Fibroblast of pulmonary artery (primary cell): ENCODE measurements at regions not wholly inside any gene's neighbourhood (a gene's known extent, or its start where the extent isn't known, plus 50 kb on each side); places are given as distances from the start of the nearest gene placed in this dataset.

ENCODE experiments used
- DNase-seq: peaks from one replicate; pipeline ENCODE4 v3.0.0-alpha.2; 2010; ENCODE audit warnings: low read depth
- H3K4me3 ChIP-seq: replicated peaks from 2 replicates; pipeline ENCODE4 v1.5.1; 2011; ENCODE audit warnings: low read depth, mild to moderate bottlenecking, control low read depth, low read length, moderate library complexity
- CTCF ChIP-seq: IDR thresholded peaks from 2 replicates; pipeline ENCODE4 v1.5.1; 2011; ENCODE audit warnings: mild to moderate bottlenecking, control low read depth, low read length, inconsistent platforms; ENCODE audit errors: missing control alignments

- DNase-seq, result no peak
- H3K4me3 ChIP-seq, result no peak overlapping the region
- no peak for TF ChIP-seq CTCF
Measured at GRCh38 chr14:61911574-61911973, 149.4 kb downstream of the SNAPC1 start.

DNA sequence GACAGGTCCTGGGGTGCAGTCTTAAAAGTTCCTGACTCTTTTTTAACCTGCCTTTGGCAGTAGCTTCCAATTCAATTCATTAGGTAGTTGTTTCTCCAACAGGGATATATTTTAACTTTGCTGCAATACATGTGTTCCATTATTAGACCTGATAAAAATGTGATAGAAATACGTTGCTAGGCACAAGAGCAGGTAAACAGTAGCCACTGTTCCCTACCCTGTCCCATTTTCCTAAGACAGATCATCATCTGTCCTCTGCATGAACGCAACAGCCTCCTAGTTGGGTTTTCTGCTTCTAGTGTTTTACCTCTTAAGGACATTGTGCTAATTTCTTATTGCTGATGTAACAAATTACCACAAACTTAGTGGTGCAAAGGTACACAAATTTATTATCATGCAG, 156.8 kb downstream of the SNAPC1 start:
- no peak for DNase-seq
- no peak overlapping the region for H3K4me3 ChIP-seq
- no peak for TF ChIP-seq CTCF

DNA sequence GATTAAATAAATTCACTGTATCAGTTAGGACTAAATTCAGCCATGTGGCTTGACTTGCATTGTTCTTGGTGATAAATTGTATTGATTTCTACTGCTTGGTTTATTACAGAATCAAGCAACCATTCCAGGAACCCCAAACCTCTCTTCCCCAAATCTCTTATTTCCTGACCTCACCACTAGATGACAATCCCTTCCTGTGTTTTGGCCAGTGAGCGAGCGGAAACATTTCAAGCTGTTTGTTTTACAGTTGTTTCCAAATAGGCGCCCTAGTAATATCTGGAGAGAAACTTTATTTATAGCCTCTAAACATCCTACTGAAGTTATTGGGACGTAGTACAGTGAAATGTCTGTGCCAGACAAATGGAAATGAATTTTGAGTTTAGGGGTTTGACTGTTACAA, 161.1 kb downstream of the SNAPC1 start:
- no peak overlapping the region for H3K4me3 ChIP-seq
- peak; percentile 5 for DNase-seq
- no peak for TF ChIP-seq CTCF

DNA sequence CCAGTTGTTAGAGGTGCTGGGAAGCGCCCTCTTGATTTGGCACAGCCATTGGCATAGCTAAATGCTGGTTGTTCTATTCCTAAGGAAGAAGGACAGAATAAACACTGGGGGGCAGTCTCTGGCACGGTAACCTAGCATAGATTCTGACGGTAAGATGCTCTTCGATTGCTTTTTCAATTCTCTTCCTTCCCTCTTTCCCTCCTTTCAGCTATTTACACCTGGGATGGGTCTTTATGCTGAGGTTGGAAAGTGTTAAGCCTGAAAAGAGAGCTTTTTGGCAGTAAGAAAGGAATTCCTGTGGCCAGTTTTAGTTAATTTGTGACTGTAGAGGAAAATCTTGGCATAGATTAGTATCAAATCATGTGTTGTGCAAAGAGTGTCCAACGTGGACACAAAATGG, 162.8 kb downstream of the SNAPC1 start:
- peak; percentile 5 for DNase-seq
- peak; percentile 7 for TF ChIP-seq CTCF
- H3K4me3 ChIP-seq, result no peak overlapping the region

GRCh38 chr14:61925732-61926435, 163.7 kb downstream of the SNAPC1 start:
- TF ChIP-seq CTCF, result no peak
- no peak overlapping the region for H3K4me3 ChIP-seq
- DNase-seq, result no peak

- H3K4me3 ChIP-seq, result no peak overlapping the region
- no peak for DNase-seq
- no peak for TF ChIP-seq CTCF
Measured at GRCh38 chr14:61927060-61927459, 164.8 kb downstream of the SNAPC1 start.

DNA sequence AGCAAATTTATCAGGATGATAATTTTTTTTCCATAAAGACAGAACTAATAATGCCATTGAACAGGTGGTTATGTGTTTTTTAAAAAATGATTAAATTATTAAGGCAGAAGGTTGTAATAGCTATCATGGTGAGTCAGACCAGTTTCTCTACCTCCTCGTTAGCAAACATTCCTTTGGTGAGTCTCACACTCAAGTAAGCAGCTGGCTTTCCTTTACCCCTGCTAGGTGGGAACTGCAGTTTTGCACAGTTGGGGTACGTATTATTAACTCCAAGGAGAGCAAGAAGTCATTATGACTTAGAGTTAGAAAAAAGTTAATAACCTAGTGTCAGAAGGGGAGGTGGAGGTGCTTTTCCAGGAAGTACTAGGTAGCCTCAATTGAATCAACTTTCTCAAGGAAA, 165.3 kb downstream of the SNAPC1 start:
- no peak for TF ChIP-seq CTCF
- DNase-seq, result peak; percentile 16
- no peak overlapping the region for H3K4me3 ChIP-seq
